SK-N-SH treated with all-trans-retinoic acid at 6 μM for 48 hours (cell line): ENCODE measurements at regions not wholly inside any gene's neighbourhood (a gene's known extent, or its start where the extent isn't known, plus 50 kb on each side); places are given as distances from the start of the nearest gene placed in this dataset.

ENCODE experiments used
- ATAC-seq: fragments of 200-7000 bp; cut with Tn5 transposase; 3 replicates; pipeline ENCODE4 v1.9.1; 2020; ENCODE audit warnings: mild to moderate bottlenecking, moderate library complexity
- ARNTL ChIP-seq: fragments of 450-650 bp; formaldehyde crosslinking; IDR thresholded peaks from 2 replicates; pipeline ENCODE4 v1.5.0; 2020; ENCODE audit warnings: low read depth, mild to moderate bottlenecking, moderate library complexity, borderline replicate concordance
- BACH2 ChIP-seq: fragments of 250-450 bp; sonication (Bioruptor Pico); IDR thresholded peaks from 2 replicates; pipeline ENCODE4 v1.9.0; 2021; ENCODE audit warnings: mild to moderate bottlenecking, borderline replicate concordance
- CSDC2 ChIP-seq: fragments of 250-450 bp; sonication (Bioruptor Pico); IDR thresholded peaks from 2 replicates; pipeline ENCODE4 v1.5.0; 2020; ENCODE audit warnings: mild to moderate bottlenecking, moderate library complexity
- ESRRG ChIP-seq: fragments of 250-450 bp; sonication (Bioruptor Pico); IDR thresholded peaks from 2 replicates; pipeline ENCODE4 v1.6.1; 2021; ENCODE audit warnings: mild to moderate bottlenecking
- GLIS3 ChIP-seq: fragments of 250-450 bp; sonication (Bioruptor Pico); IDR thresholded peaks from 2 replicates; pipeline ENCODE4 v1.5.0; 2020; ENCODE audit warnings: mild to moderate bottlenecking, moderate library complexity
- OSR1 ChIP-seq: fragments of 250-450 bp; sonication (Bioruptor Pico); IDR thresholded peaks from 2 replicates; pipeline ENCODE4 v1.8.0; 2022; ENCODE audit warnings: moderate library complexity, mild to moderate bottlenecking, inconsistent platforms
- PPARA ChIP-seq: fragments of 250-450 bp; sonication (Bioruptor Pico); IDR thresholded peaks from 2 replicates; pipeline ENCODE4 v1.5.0; 2020; ENCODE audit warnings: mild to moderate bottlenecking, borderline replicate concordance
- RARB ChIP-seq: fragments of 250-450 bp; sonication (Bioruptor Pico); IDR thresholded peaks from 2 replicates; pipeline ENCODE4 v1.8.0; 2021; ENCODE audit warnings: mild to moderate bottlenecking, moderate library complexity
- SNAI2 ChIP-seq: fragments of 250-450 bp; sonication (Bioruptor Pico); IDR thresholded peaks from 2 replicates; pipeline ENCODE4 v1.5.0; 2020; ENCODE audit warnings: mild to moderate bottlenecking, moderate library complexity
- TCF4 ChIP-seq: fragments of 250-450 bp; sonication (Bioruptor Pico); IDR thresholded peaks from 2 replicates; pipeline ENCODE4 v1.8.0; 2021; ENCODE audit warnings: mild to moderate bottlenecking, moderate library complexity, borderline replicate concordance
- TOX ChIP-seq: fragments of 250-450 bp; sonication (Bioruptor Pico); IDR thresholded peaks from 2 replicates; pipeline ENCODE4 v1.8.0; 2021; ENCODE audit warnings: mild to moderate bottlenecking, moderate library complexity, borderline replicate concordance
- ZC3H10 ChIP-seq: fragments of 250-450 bp; sonication (Bioruptor Pico); IDR thresholded peaks from 2 replicates; pipeline ENCODE4 v1.5.1; 2021; ENCODE audit warnings: mild to moderate bottlenecking, moderate library complexity
- ZFP3 ChIP-seq: fragments of 250-450 bp; sonication (Bioruptor Pico); IDR thresholded peaks from 2 replicates; pipeline ENCODE4 v1.5.0; 2020; ENCODE audit warnings: mild to moderate bottlenecking, moderate library complexity
- ZFP30 ChIP-seq: fragments of 450-650 bp; formaldehyde crosslinking; IDR thresholded peaks from 2 replicates; pipeline ENCODE4 v1.5.0; 2022; ENCODE audit warnings: mild to moderate bottlenecking, moderate library complexity
- ZNF565 ChIP-seq: fragments of 450-650 bp; formaldehyde crosslinking; conservative IDR thresholded peaks from 2 replicates; pipeline ENCODE4 v1.5.0; 2020; ENCODE audit warnings: low read depth, mild to moderate bottlenecking, moderate library complexity
- ZNF70 ChIP-seq: fragments of 450-650 bp; formaldehyde crosslinking; IDR thresholded peaks from 2 replicates; pipeline ENCODE4 v1.5.0; 2020; ENCODE audit warnings: mild to moderate bottlenecking, moderate library complexity
- ZNF8 ChIP-seq: fragments of 450-650 bp; formaldehyde crosslinking; IDR thresholded peaks from 2 replicates; pipeline ENCODE4 v1.5.0; 2020; ENCODE audit warnings: mild to moderate bottlenecking, moderate library complexity
- TF ChIP-seq, protein P1 (sequence below): fragments of 250-450 bp; sonication (Bioruptor Pico); IDR thresholded peaks from 2 replicates; pipeline ENCODE4 v1.5.0; 2020; ENCODE audit warnings: mild to moderate bottlenecking, moderate library complexity
- TF ChIP-seq, protein P2 (sequence below): fragments of 250-450 bp; sonication (Bioruptor Pico); IDR thresholded peaks from 2 replicates; pipeline ENCODE4 v1.8.0; 2020; ENCODE audit warnings: mild to moderate bottlenecking, moderate library complexity, borderline replicate concordance
- TF ChIP-seq, protein P3 (sequence below): fragments of 250-450 bp; sonication (Bioruptor Pico); IDR thresholded peaks from 2 replicates; pipeline ENCODE4 v1.5.1; 2021; ENCODE audit warnings: mild to moderate bottlenecking, moderate library complexity
- TF ChIP-seq, protein P4 (sequence below): fragments of 250-450 bp; sonication (Bioruptor Pico); IDR thresholded peaks from 2 replicates; pipeline ENCODE4 v1.5.1; 2020; ENCODE audit warnings: low read depth, mild to moderate bottlenecking, moderate library complexity
- TF ChIP-seq, protein P5 (sequence below): fragments of 250-450 bp; sonication (Bioruptor Pico); IDR thresholded peaks from 2 replicates; pipeline ENCODE4 v1.8.0; 2021; ENCODE audit warnings: low read depth, mild to moderate bottlenecking, moderate library complexity, borderline replicate concordance

DNA sequence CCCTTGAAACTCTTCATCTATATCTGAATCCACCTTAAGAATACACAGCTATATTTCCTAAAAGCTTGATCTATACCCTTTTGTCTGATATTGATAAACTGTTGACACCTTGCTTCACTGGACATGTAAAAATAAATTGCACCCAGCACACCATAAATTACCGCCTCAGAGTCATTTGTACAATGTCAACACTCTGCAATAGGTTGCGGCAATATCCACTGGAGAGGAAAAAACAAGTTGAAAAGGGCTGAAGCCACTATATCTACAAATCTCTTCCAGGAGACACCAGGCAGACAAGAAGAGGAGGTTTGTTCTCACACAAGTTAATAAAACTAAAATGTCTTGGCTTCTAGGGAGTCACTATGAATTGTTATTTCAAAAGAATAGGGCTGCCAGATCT, 656.9 kb downstream of the CDH8 start:
- TF ChIP-seq, protein P1, sequence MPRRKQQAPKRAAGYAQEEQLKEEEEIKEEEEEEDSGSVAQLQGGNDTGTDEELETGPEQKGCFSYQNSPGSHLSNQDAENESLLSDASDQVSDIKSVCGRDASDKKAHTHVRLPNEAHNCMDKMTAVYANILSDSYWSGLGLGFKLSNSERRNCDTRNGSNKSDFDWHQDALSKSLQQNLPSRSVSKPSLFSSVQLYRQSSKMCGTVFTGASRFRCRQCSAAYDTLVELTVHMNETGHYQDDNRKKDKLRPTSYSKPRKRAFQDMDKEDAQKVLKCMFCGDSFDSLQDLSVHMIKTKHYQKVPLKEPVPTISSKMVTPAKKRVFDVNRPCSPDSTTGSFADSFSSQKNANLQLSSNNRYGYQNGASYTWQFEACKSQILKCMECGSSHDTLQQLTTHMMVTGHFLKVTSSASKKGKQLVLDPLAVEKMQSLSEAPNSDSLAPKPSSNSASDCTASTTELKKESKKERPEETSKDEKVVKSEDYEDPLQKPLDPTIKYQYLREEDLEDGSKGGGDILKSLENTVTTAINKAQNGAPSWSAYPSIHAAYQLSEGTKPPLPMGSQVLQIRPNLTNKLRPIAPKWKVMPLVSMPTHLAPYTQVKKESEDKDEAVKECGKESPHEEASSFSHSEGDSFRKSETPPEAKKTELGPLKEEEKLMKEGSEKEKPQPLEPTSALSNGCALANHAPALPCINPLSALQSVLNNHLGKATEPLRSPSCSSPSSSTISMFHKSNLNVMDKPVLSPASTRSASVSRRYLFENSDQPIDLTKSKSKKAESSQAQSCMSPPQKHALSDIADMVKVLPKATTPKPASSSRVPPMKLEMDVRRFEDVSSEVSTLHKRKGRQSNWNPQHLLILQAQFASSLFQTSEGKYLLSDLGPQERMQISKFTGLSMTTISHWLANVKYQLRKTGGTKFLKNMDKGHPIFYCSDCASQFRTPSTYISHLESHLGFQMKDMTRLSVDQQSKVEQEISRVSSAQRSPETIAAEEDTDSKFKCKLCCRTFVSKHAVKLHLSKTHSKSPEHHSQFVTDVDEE (CRISPR knock-in tag) = no peak
- TF ChIP-seq ZFP3 = no peak
- TF ChIP-seq, protein P2, sequence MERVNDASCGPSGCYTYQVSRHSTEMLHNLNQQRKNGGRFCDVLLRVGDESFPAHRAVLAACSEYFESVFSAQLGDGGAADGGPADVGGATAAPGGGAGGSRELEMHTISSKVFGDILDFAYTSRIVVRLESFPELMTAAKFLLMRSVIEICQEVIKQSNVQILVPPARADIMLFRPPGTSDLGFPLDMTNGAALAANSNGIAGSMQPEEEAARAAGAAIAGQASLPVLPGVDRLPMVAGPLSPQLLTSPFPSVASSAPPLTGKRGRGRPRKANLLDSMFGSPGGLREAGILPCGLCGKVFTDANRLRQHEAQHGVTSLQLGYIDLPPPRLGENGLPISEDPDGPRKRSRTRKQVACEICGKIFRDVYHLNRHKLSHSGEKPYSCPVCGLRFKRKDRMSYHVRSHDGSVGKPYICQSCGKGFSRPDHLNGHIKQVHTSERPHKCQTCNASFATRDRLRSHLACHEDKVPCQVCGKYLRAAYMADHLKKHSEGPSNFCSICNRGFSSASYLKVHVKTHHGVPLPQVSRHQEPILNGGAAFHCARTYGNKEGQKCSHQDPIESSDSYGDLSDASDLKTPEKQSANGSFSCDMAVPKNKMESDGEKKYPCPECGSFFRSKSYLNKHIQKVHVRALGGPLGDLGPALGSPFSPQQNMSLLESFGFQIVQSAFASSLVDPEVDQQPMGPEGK (CRISPR knock-in tag) = no peak
- TF ChIP-seq OSR1 (CRISPR knock-in tag) = no peak
- TF ChIP-seq ZNF70 = no peak
- no peak for TF ChIP-seq TCF4
- no peak for TF ChIP-seq ARNTL (CRISPR knock-in tag)
- TF ChIP-seq GLIS3 (CRISPR knock-in tag) = no peak
- no peak for TF ChIP-seq ZC3H10 (CRISPR knock-in tag)
- TF ChIP-seq TOX (CRISPR knock-in tag) = no peak
- TF ChIP-seq ZNF565 = no peak
- TF ChIP-seq BACH2 (CRISPR knock-in tag) = no peak
- TF ChIP-seq PPARA (CRISPR knock-in tag) = no peak
- no peak for TF ChIP-seq ZNF8 (CRISPR knock-in tag)
- no peak for ATAC-seq

DNA sequence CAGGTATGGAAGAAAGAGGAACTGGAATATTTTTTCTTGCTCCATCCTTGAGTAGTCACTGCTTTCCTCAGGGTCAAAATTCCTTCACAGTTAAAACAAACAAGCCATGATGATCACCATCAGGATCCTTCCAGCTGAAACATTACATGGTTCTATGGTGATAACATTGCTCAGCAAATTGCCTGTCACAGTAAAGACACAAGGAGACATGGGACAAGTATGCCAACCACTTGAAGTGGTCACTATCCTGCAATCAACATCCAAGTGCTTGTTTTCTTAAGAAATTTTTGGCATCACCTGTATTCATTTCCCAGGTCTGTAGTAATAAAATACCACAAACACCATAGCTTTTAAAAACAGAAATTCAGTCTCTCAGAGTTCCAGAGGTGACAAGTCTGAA, 662.2 kb downstream of the CDH8 start:
- ATAC-seq = no peak
- TF ChIP-seq ZNF8 (CRISPR knock-in tag) (no peak), ZFP3 (no peak), BACH2 (CRISPR knock-in tag) (no peak), OSR1 (CRISPR knock-in tag) (no peak), ARNTL (CRISPR knock-in tag) (no peak), SNAI2 (CRISPR knock-in tag) (no peak), PPARA (CRISPR knock-in tag) (no peak), RARB (CRISPR knock-in tag) (no peak), ZNF565 (no peak)
- TF ChIP-seq, protein P3, sequence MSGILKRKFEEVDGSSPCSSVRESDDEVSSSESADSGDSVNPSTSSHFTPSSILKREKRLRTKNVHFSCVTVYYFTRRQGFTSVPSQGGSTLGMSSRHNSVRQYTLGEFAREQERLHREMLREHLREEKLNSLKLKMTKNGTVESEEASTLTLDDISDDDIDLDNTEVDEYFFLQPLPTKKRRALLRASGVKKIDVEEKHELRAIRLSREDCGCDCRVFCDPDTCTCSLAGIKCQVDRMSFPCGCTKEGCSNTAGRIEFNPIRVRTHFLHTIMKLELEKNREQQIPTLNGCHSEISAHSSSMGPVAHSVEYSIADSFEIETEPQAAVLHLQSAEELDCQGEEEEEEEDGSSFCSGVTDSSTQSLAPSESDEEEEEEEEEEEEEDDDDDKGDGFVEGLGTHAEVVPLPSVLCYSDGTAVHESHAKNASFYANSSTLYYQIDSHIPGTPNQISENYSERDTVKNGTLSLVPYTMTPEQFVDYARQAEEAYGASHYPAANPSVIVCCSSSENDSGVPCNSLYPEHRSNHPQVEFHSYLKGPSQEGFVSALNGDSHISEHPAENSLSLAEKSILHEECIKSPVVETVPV (CRISPR knock-in tag) = no peak
- TF ChIP-seq, protein P1 (CRISPR knock-in tag) = no peak
- TF ChIP-seq, protein P4, sequence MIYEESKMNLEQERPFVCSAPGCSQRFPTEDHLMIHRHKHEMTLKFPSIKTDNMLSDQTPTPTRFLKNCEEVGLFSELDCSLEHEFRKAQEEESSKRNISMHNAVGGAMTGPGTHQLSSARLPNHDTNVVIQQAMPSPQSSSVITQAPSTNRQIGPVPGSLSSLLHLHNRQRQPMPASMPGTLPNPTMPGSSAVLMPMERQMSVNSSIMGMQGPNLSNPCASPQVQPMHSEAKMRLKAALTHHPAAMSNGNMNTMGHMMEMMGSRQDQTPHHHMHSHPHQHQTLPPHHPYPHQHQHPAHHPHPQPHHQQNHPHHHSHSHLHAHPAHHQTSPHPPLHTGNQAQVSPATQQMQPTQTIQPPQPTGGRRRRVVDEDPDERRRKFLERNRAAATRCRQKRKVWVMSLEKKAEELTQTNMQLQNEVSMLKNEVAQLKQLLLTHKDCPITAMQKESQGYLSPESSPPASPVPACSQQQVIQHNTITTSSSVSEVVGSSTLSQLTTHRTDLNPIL (CRISPR knock-in tag) = no peak
- TF ChIP-seq, all 23 proteins: peak for 0

DNA sequence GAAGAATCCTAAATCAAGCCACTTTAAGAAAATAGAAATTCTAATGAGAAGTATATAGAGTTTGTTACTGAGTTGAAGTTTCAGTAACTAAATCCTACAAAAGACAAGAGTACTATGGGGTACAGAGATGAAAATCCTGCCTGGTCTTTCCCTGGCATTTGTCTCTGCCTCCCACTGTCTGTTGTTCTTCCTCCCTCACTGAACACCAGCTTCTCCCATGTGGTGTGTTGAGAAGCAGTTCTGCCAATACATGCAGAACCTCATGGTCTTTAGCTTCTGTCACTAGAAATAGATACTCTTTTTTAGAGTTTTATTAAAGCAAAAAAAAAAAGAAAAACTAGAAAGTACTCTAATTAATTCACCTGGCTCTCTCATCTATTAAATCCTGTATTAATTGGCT, 664.4 kb downstream of the CDH8 start:
- ATAC-seq = no peak
- TF ChIP-seq ZFP3 = no peak
- TF ChIP-seq ZC3H10 (CRISPR knock-in tag) = no peak
- no peak for TF ChIP-seq ZFP30
- TF ChIP-seq, protein P2 (CRISPR knock-in tag) = no peak
- TF ChIP-seq, protein P5, sequence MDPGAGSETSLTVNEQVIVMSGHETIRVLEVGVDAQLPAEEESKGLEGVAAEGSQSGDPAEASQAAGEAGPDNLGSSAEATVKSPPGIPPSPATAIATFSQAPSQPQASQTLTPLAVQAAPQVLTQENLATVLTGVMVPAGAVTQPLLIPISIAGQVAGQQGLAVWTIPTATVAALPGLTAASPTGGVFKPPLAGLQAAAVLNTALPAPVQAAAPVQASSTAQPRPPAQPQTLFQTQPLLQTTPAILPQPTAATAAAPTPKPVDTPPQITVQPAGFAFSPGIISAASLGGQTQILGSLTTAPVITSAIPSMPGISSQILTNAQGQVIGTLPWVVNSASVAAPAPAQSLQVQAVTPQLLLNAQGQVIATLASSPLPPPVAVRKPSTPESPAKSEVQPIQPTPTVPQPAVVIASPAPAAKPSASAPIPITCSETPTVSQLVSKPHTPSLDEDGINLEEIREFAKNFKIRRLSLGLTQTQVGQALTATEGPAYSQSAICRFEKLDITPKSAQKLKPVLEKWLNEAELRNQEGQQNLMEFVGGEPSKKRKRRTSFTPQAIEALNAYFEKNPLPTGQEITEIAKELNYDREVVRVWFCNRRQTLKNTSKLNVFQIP (CRISPR knock-in tag) = no peak
- no peak for TF ChIP-seq BACH2 (CRISPR knock-in tag)
- no peak for TF ChIP-seq ESRRG (CRISPR knock-in tag)
- TF ChIP-seq ZNF70 = no peak
- TF ChIP-seq, protein P3 (CRISPR knock-in tag) = no peak
- no peak for TF ChIP-seq CSDC2
